GM23338 (cell line): ENCODE measurements at regions not wholly inside any gene's neighbourhood (a gene's known extent, or its start where the extent isn't known, plus 50 kb on each side); places are given as distances from the start of the nearest gene placed in this dataset.

Experiments used
- ATAC-seq: fragments of 200-7000 bp; cut with Tn5 transposase; 3 replicates; pipeline ENCODE4 v1.9.1; 2020
- DNase-seq: peaks from one replicate; pipeline ENCODE4 v3.0.0-alpha.2; 2015; ENCODE audit warnings: low spot score
- H2AFZ ChIP-seq: fragments of 200-600 bp; sonication (generic); 2 replicates; pipeline ENCODE4 v1.8.0; 2016; ENCODE audit warnings: antibody characterized with exemption, mild to moderate bottlenecking, moderate library complexity
- H3F3A ChIP-seq: fragments of 200-600 bp; sonication (generic); replicated peaks from 2 replicates; pipeline ENCODE4 v1.8.0; 2017; ENCODE audit warnings: antibody characterized with exemption, mixed run types, low read depth
- H3K27ac ChIP-seq: fragments of 200-600 bp; sonication (generic); 2 replicates; pipeline ENCODE4 v1.6.1; 2016; ENCODE audit warnings: low read depth
- H3K27me3 ChIP-seq: fragments of 200-600 bp; sonication (generic); 2 replicates; pipeline ENCODE4 v1.8.0; 2016; ENCODE audit warnings: mild to moderate bottlenecking, mixed run types, moderate library complexity; ENCODE audit not compliant: insufficient read depth
- H3K36me3 ChIP-seq: fragments of 200-600 bp; sonication (generic); 2 replicates; pipeline ENCODE4 v1.8.0; 2016; ENCODE audit warnings: mild to moderate bottlenecking; ENCODE audit not compliant: insufficient read depth
- H3K4me1 ChIP-seq: fragments of 200-600 bp; sonication (generic); 2 replicates; pipeline ENCODE4 v1.8.0; 2016; ENCODE audit warnings: mild to moderate bottlenecking, moderate library complexity; ENCODE audit not compliant: insufficient read depth
- H3K4me2 ChIP-seq: fragments of 200-600 bp; sonication (generic); 2 replicates; pipeline ENCODE4 v1.7.1; 2017; ENCODE audit warnings: mixed run types
- H3K4me3 ChIP-seq: fragments of 200-600 bp; sonication (generic); 2 replicates; pipeline ENCODE4 v1.6.1; 2016; ENCODE audit warnings: mixed run types
- H3K79me2 ChIP-seq: fragments of 200-600 bp; sonication (generic); replicated peaks from 2 replicates; pipeline ENCODE4 v1.8.0; 2017; ENCODE audit warnings: mild to moderate bottlenecking; ENCODE audit not compliant: insufficient read depth
- H3K9me2 ChIP-seq: fragments of 200-600 bp; sonication (generic); 2 replicates; pipeline ENCODE4 v1.8.0; 2017; ENCODE audit not compliant: insufficient read depth
- H4K20me1 ChIP-seq: fragments of 200-600 bp; sonication (generic); replicated peaks from 2 replicates; pipeline ENCODE4 v1.8.0; 2017; ENCODE audit warnings: mild to moderate bottlenecking; ENCODE audit not compliant: insufficient read depth
- H3K27ac Mint-ChIP-seq: 2 replicates; pipeline ENCODE4 v1.8.0; 2020; ENCODE audit warnings: inconsistent platforms, mild to moderate bottlenecking, moderate library complexity, mixed read lengths
- H3K27me3 Mint-ChIP-seq: 3 replicates; pipeline ENCODE4 v1.8.0; 2022; ENCODE audit warnings: low read depth, mild to moderate bottlenecking, moderate library complexity, mixed read lengths, inconsistent platforms; ENCODE audit not compliant: insufficient read depth, poor library complexity
- H3K36me3 Mint-ChIP-seq: 3 replicates; pipeline ENCODE4 v1.8.0; 2021; ENCODE audit warnings: low read depth, mild to moderate bottlenecking, inconsistent platforms, moderate library complexity, mixed read lengths
- H3K4me1 Mint-ChIP-seq: 3 replicates; pipeline ENCODE4 v1.8.0; 2020; ENCODE audit warnings: mild to moderate bottlenecking, inconsistent platforms, mixed read lengths
- H3K4me3 Mint-ChIP-seq: 3 replicates; pipeline ENCODE4 v1.8.0; 2021; ENCODE audit warnings: moderate library complexity, mild to moderate bottlenecking, inconsistent platforms, mixed read lengths
- H3K9me3 Mint-ChIP-seq: 3 replicates; pipeline ENCODE4 v1.8.0; 2020; ENCODE audit warnings: moderate library complexity, mild to moderate bottlenecking, inconsistent platforms, mixed read lengths
- CREB1 ChIP-seq: fragments of 250-450 bp; sonication (Bioruptor Pico); IDR thresholded peaks from 2 replicates; pipeline ENCODE4 v1.5.0; 2020; ENCODE audit warnings: low read depth, mild to moderate bottlenecking, moderate library complexity
- EZH2 ChIP-seq: fragments of 200-600 bp; sonication (generic); IDR thresholded peaks from one replicate; pipeline ENCODE4 v1.8.0; 2017; ENCODE audit warnings: antibody characterized with exemption, mild to moderate bottlenecking, low read depth; ENCODE audit not compliant: unreplicated experiment
- EZH2phosphoT487 ChIP-seq: fragments of 200-600 bp; sonication (generic); IDR thresholded peaks from one replicate; pipeline ENCODE4 v1.8.1; 2018; ENCODE audit warnings: antibody characterized with exemption; ENCODE audit not compliant: unreplicated experiment
- JUNB ChIP-seq: IDR thresholded peaks from one replicate; pipeline ENCODE4 v1.6.1; 2016; ENCODE audit warnings: antibody characterized with exemption; ENCODE audit not compliant: unreplicated experiment
- NANOG ChIP-seq: IDR thresholded peaks from 2 replicates; pipeline ENCODE4 v1.6.1; 2016; ENCODE audit warnings: antibody characterized with exemption, borderline replicate concordance
- POLR2AphosphoS5 ChIP-seq: IDR thresholded peaks from 2 replicates; pipeline ENCODE4 v1.6.1; 2016; ENCODE audit warnings: antibody characterized with exemption, low read depth
- STAT1 ChIP-seq: IDR thresholded peaks from one replicate; pipeline ENCODE4 v1.6.1; 2016; ENCODE audit warnings: antibody characterized with exemption; ENCODE audit not compliant: unreplicated experiment
- ZNF114 ChIP-seq: fragments of 250-450 bp; sonication (Bioruptor Pico); IDR thresholded peaks from 2 replicates; pipeline ENCODE4 v1.5.0; 2020; ENCODE audit warnings: mild to moderate bottlenecking, moderate library complexity
- ZNF331 ChIP-seq: fragments of 250-450 bp; sonication (Bioruptor Pico); IDR thresholded peaks from 2 replicates; pipeline ENCODE4 v1.5.0; 2020; ENCODE audit warnings: low read depth, mild to moderate bottlenecking, moderate library complexity
- TF ChIP-seq, protein P1 (sequence below), 2 experiments: fragments of 200-600 bp in 1 of 2; sonication (generic) in 1 of 2; conservative IDR thresholded peaks; 2 replicates each; pipeline versions ENCODE4 v1.5.1 to v1.6.1; 2016 to 2017; ENCODE audit warnings: antibody characterized with exemption in 2 of 2, low read depth in 2 of 2, mild to moderate bottlenecking in 2 of 2, moderate library complexity in 1 of 2
- TF ChIP-seq, protein P2 (sequence below): IDR thresholded peaks from one replicate; pipeline ENCODE4 v1.6.1; 2018; ENCODE audit warnings: antibody characterized with exemption; ENCODE audit not compliant: unreplicated experiment
- TF ChIP-seq, protein P3 (sequence below): IDR thresholded peaks from 2 replicates; pipeline ENCODE4 v1.6.1; 2016; ENCODE audit warnings: antibody characterized with exemption

DNA sequence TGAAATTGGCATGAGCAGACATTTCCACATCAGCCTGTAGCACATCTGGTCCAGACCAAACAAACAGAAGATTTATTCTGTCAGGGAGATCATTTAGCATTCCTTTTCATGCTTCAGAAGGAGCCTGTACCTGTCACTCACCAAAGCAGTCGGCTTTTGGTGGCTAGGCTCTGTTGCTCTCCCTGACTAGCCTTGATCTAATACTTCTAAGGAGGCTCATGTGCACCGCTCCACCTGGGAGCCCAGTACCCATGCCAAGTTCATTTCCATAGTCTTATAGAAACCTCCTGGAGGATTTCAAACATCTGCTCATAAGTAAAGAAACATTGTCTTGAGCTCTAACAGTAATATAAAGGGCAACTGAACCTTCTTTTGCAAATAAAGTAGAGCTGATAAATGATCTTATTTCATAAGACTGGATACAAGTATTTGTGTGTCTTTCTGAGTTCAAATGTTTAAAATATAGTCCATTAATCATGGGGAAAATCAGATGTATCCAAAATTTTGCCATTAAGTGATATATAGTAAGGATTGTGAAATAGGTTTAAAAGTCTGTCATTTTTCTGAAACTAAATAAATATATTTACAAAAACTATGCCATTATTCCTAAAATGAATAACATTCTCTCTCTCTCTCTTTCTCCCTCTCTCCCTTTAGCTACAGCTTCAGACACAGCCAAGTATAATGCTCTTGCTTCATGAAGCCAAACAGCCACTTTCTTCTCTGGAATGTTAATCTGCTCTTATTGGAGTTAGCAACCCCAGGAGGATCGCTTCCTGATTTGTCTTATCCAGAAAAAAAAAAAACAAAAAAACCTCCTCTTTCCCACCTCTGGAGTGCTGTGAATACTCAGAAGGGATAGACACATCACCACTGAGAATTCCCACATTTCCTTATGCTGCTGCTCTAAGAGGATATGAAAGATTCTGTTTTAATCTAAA, 192.7 kb upstream of the TFAP2D start (continued):
- TF ChIP-seq, protein P1, sequence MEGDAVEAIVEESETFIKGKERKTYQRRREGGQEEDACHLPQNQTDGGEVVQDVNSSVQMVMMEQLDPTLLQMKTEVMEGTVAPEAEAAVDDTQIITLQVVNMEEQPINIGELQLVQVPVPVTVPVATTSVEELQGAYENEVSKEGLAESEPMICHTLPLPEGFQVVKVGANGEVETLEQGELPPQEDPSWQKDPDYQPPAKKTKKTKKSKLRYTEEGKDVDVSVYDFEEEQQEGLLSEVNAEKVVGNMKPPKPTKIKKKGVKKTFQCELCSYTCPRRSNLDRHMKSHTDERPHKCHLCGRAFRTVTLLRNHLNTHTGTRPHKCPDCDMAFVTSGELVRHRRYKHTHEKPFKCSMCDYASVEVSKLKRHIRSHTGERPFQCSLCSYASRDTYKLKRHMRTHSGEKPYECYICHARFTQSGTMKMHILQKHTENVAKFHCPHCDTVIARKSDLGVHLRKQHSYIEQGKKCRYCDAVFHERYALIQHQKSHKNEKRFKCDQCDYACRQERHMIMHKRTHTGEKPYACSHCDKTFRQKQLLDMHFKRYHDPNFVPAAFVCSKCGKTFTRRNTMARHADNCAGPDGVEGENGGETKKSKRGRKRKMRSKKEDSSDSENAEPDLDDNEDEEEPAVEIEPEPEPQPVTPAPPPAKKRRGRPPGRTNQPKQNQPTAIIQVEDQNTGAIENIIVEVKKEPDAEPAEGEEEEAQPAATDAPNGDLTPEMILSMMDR (conservative IDR thresholded peaks at IDR 0.05; ENCODE audit: low read depth in 2 of 2) = no peak
- TF ChIP-seq POLR2AphosphoS5 = no peak
- TF ChIP-seq ZNF331 (CRISPR knock-in tag) = no peak
- TF ChIP-seq, protein P2, sequence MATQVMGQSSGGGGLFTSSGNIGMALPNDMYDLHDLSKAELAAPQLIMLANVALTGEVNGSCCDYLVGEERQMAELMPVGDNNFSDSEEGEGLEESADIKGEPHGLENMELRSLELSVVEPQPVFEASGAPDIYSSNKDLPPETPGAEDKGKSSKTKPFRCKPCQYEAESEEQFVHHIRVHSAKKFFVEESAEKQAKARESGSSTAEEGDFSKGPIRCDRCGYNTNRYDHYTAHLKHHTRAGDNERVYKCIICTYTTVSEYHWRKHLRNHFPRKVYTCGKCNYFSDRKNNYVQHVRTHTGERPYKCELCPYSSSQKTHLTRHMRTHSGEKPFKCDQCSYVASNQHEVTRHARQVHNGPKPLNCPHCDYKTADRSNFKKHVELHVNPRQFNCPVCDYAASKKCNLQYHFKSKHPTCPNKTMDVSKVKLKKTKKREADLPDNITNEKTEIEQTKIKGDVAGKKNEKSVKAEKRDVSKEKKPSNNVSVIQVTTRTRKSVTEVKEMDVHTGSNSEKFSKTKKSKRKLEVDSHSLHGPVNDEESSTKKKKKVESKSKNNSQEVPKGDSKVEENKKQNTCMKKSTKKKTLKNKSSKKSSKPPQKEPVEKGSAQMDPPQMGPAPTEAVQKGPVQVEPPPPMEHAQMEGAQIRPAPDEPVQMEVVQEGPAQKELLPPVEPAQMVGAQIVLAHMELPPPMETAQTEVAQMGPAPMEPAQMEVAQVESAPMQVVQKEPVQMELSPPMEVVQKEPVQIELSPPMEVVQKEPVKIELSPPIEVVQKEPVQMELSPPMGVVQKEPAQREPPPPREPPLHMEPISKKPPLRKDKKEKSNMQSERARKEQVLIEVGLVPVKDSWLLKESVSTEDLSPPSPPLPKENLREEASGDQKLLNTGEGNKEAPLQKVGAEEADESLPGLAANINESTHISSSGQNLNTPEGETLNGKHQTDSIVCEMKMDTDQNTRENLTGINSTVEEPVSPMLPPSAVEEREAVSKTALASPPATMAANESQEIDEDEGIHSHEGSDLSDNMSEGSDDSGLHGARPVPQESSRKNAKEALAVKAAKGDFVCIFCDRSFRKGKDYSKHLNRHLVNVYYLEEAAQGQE = no peak
- TF ChIP-seq EZH2phosphoT487 = no peak
- TF ChIP-seq, protein P3, sequence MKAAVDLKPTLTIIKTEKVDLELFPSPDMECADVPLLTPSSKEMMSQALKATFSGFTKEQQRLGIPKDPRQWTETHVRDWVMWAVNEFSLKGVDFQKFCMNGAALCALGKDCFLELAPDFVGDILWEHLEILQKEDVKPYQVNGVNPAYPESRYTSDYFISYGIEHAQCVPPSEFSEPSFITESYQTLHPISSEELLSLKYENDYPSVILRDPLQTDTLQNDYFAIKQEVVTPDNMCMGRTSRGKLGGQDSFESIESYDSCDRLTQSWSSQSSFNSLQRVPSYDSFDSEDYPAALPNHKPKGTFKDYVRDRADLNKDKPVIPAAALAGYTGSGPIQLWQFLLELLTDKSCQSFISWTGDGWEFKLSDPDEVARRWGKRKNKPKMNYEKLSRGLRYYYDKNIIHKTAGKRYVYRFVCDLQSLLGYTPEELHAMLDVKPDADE = no peak
- TF ChIP-seq NANOG = no peak
- no peak for TF ChIP-seq JUNB

DNA sequence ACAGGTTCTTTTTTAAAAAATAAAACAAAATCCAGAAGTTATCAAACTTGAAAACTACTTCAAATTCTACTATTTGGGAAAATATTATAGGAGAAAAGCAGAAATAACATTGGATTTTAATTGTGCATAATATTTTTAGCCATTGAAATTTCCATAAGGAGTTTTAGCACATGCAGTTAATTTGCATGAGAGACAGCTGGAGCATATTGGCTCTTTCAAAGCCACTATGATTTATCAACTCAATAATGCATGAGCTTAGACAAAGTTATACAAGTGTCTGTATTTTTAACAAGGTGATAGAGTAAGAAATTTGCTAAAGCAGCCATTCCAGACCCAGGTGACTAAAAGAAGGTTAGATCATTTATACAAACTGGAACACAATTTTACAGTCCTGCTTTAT, 189.0 kb upstream of the TFAP2D start:
- no peak overlapping the region for H3K27ac ChIP-seq
- no peak for ATAC-seq
- no peak for DNase-seq
- Mint-ChIP-seq H3K4me1 (peaks cover 14% of the 10 kb centered on the region; the same call in 2 of the 3 replicates), H3K4me3 (no peak overlapping the region), H3K9me3 (no peaks in the 10 kb centered on the region), H3K27ac (no peak overlapping the region), H3K27me3 (peaks cover 2% of the 10 kb centered on the region), H3K36me3 (no peaks in the 10 kb centered on the region)
- no peaks in the 10 kb centered on the region; the same call in 1 of the 2 replicates for H3K4me1 ChIP-seq
- no peaks in the 10 kb centered on the region; the same call in 1 of the 2 replicates for H3K9me2 ChIP-seq
- no peaks in the 10 kb centered on the region for H3K27me3 ChIP-seq
- no peak overlapping the region for H3K4me2 ChIP-seq
- H3F3A ChIP-seq = no peaks in the 10 kb centered on the region
- no peak overlapping the region for H3K4me3 ChIP-seq
- H4K20me1 ChIP-seq = no peaks in the 10 kb centered on the region
- H2AFZ ChIP-seq = no peak overlapping the region
- no peaks in the 10 kb centered on the region for H3K79me2 ChIP-seq
- no peaks in the 10 kb centered on the region for H3K36me3 ChIP-seq
- no peak for TF ChIP-seq STAT1
- TF ChIP-seq, protein P3 = no peak
- TF ChIP-seq NANOG = no peak
- TF ChIP-seq EZH2phosphoT487 = no peak
- TF ChIP-seq ZNF114 (CRISPR knock-in tag) = no peak
- TF ChIP-seq, protein P1 (conservative IDR thresholded peaks at IDR 0.05; ENCODE audit: low read depth in 2 of 2) = no peak
- no peak for TF ChIP-seq EZH2
- TF ChIP-seq CREB1 (CRISPR knock-in tag) = no peak
